HG03432 (cell line): ENCODE measurements at regions not wholly inside any gene's neighbourhood (a gene's known extent, or its start where the extent isn't known, plus 50 kb on each side); places are given as distances from the start of the nearest gene placed in this dataset.

Experiments used
- ATAC-seq: cut with Tn5 transposase; IDR thresholded peaks from one replicate; pipeline ENCODE4 v1.9.1; 2021; ENCODE audit warnings: mild to moderate bottlenecking, moderate library complexity; ENCODE audit not compliant: unreplicated experiment

DNA sequence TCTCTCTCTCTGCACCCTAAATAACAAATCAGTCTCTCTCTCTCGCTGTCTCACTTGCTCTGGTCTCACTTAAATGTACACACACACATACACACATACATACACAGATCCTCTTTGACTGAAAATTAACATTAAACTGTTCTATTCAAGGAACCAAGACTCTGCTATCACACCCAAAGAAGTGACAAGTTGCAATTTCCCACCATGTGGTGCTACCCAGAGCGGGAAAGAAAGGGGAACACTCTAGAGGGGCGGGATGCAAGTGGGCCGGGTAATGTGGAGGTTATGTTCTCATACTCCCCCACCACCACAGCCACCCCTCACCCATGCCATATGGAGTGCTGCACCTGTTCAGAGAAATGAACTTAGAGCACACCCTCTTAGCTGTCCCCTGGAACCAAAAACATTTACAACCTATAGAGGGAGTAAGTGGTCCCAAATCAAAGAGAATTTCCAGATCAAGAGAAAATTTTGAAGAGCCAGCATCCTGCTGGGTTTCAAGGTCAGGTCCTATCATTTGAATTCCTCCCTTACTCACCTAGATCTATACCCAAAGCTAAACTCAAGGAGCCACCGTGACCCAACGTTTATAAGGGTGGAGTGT, 319.4 kb downstream of the BRINP2 start:
- no peak for ATAC-seq

DNA sequence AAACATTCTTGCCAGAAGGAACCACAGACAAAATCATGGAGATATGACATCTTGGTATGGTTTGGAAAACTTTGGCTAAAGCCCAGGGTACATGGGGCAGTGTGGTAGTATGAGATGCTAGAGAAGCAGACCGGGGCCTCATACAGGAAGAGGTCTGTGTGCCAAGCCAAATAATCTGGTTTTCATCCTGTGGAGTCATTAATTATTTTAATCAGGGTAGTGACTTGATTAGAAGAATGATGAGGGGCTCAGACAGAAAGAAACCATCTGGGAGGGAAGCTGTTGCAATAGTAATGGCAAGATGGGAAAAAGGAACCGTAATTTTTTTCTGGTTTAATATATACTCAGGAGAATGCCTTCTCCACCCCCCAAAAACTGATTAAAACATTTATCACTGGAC, 318.0 kb downstream of the BRINP2 start:
- ATAC-seq, result no peak

DNA sequence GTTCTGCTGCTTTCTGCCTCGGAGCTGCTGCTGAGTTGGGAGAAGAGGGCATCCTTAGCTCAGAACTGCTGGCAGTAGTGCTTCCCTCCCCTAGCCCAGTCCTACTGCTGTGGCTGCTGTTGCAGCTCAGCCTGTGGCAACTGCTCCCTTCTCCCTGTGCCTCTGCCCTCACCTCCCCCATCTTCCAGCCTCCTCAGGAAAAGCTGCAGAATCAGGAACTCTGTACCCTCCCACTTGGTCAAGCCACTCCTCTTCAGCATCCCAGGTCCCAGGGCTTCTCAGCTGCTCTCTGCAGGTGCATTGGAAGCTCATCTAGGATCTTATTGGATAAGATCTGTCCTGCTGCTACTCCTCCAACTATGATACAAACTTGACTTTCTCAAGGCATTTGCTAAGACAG, 316.7 kb downstream of the BRINP2 start:
- no peak for ATAC-seq

DNA sequence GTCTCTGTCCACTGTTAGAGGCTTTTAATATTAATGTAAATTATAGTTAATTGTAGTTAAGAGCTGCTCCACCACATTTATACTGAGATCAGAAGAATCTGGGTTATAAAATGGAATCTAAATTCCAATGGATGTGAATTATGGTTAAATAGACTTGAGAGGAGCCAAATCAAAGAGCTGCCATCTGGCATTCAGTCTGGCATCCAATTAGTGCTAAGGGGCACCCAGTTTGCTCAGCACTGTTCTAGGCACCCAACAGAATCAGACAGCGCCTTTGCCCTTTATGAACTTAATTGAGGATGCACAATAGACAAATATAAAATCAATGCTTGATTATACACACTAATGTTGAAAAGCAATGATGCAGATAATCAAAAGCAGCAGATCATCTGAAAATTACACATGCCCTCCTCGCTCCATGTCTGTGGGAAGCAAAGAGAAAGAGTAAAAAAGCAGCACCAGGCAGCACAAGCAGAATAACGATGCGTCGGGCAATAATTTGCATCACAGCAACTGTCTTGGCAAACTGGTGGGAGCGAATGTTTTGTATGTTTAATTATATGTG, 310.1 kb downstream of the BRINP2 start:
- ATAC-seq, result no peak

DNA sequence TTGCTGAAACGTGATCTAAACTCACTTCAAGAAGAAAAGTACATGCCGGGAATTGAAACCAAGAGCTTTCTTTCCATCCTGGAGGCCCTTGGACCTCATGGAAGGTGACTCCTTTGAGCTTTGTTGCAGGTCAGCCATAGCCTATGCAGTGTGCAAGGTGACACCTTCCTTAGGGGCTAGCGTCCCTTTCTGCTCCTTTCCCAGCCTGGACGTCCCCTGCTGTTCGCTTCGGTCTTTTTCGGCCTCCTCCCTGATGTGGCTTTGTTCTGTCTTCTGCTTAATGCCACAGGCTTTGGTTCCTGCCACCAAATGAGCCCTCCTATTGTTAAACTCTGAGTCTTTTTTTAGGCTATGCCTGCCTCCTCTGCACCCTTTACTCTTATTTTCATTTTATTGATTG, 308.8 kb downstream of the BRINP2 start:
- ATAC-seq, result no peak

DNA sequence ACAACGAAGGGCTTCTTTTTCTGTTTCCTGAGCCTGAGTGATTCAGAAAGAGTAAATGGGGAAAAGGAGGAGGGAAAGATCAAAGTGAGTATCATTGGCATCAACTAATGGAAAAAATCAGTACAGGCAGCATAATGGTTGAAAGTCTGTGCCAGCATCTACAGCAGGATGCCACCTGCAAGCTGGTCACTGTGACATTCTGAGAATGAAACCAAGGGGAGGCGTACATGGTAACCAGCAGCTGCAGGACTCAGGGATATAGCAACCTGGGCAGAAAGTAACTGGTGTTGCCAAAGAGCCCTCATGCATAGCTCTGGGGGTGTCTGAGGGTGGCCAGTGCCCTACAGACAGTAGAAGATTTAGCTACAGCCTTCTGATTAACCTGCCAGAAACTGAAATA, 305.9 kb downstream of the BRINP2 start:
- no peak for ATAC-seq

DNA sequence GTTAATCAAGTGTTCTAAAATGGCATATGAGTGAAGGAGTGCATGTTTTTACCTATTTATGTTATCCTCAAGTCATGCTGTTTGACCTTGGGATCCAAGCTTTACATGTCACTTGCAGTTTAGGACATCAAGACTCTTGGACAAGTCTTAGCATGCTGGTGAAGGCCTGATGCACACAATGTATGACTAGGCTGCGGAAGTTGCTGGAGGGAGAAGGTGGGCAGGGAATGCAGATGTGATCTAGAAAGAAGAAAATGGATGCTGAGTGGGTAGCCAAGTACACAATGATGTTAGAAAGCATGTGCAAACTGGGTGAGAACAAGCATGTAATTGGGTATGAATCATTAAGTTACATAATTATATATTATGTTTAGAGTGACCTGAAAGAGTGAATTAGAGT, 301.8 kb downstream of the BRINP2 start:
- no peak for ATAC-seq

DNA sequence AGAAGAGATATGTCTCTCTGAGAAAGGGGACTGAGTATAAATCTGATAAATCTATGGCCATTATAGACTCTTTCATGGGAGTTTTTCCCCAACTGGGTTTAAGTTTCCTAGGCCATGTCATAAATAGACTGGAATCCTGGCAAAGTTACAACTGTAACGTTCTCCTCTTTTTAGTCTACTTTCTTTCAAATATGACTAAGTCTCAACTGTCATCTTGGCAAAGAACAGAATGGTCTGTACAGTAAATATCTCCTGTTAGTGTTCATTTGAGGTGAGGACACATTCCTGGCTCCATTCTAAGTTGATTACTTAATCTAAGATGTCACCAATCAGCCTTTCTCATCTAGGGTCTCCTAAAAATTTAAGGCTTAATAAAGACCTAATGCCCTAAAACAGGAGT, 300.5 kb downstream of the BRINP2 start:
- no peak for ATAC-seq

DNA sequence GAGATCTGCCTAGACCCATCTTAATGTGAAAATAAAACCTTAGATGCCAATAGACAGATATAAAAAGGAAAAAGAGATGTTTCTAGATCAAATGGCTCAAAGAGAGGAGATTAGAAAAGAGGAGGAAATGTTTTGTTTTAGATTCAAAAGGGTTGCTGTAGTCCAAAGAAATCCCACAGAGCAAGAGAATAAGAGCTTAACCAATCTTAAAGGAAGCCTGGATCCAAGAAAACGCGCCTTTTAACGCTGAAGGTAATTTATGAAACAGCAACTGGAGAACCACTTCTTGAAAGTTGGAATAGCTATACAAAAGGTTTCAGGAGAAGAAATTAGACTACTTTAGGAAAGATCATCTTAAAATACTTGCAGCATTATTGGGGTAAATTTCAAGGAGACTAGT, 298.8 kb downstream of the BRINP2 start:
- no peak for ATAC-seq

DNA sequence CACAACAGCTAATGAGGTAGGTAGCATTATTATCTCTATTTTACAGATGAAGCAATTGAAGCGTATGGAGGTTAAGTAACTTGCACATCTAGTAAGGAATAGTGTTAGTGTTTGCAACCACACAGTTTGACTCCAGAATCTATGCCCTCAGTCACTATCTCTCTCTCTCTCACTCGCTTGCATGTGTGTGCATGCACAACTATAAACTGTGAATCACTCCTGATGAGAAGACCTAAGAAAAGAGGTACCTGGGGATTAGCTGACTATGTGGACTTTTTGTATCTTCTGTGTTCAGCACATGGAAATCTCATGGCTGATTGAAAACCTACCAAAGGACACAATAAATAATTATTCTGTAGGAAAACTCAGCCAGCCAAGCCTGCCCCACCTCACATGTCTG, 295.5 kb downstream of the BRINP2 start:
- ATAC-seq, result no peak

DNA sequence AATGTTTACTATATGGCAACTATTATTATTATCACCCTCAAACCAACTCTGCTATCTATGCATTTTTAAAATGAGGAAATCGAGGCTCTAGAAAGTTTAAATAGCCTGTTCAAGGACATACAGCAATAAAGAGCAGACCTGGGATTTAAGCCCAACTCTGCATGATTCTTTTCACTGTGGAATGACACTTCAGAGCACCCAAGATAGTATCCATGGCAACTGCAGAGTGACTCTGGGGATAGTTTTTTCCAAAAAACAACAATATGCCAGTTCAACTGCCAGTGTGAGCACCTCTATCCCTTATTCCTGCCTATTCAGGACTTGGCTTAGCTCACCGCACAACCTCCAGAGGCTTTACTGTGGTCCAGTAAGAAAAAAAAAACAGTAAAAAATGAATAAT, 293.9 kb downstream of the BRINP2 start:
- ATAC-seq, result no peak

DNA sequence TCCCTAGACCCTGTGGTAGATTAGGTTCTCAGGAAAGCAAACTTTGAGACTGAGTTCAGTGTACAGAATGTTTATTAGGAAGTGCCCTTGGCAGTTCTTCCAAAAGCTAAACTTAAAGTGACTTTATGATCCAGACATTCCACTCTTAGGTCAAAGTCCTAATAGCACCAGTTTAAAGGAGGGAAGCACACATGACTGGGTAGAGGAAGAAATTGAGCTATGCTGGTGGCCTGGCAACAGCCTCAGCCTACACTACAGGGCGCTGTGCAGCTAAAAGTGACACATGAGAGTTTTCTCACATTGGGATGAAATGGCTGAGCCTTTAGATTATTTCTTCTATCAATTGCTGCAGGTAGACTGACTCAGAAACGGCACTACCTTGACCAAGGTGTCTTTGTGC, 280.4 kb downstream of the BRINP2 start:
- ATAC-seq, result no peak

DNA sequence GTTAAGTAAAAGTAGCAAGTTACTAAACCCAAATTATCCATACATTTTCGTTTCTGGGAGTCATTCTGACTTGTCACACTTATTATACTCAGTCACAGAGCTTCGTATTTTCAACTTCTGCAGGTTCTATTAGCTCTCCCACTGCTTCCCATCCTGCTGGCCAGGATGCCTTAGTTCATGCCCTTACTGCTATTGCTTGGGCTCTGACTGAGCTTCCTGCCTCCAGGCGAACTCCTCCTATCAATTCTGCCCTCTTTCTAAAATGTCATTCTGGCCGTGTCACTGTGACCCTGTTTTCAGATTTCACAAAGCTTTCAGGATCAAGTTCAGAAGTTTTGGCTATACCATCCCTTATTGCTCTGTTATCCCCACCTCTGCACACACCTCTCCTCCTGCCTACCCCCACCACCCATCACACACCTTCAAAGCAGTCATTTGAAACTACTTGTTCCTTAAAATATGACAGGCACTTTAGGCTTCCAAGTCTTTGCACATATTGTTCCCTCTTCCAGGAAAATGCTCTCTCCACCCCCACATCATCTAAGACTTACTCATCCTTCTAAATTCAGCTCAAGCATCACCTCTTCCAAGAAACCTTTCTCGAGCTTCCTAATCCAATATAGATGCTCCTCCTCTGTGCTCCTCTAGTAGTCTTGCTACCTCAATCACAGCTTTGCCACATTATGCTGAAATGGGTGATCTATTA, 278.0 kb downstream of the BRINP2 start:
- ATAC-seq, result no peak

DNA sequence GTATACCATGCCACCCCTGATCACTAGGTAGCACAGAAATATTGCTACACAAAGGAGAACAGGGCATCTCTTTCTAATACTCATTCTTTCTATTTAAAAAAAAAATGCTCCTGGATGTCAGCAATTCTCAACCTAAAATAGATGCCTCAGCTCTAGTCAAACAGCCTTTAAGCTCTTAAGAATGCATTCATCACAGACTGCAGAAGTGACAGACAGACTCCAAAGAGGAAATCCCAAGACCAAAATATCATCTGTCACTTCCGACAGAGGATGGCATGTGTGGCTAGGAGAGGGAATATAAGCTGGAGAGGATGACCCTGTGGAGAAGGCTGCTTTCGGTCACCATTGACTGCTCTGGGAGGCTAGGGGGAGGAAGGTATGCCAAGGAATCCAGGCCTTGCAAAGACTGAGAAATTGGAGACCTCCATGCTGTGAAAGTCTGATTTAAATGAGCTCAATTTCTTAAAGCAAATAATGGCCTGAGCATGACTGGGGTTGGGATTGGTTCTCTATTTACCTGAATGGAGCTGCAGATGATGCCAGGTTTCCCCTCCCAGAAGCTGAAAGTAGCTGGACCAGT, 277.4 kb downstream of the BRINP2 start:
- ATAC-seq, result no peak

DNA sequence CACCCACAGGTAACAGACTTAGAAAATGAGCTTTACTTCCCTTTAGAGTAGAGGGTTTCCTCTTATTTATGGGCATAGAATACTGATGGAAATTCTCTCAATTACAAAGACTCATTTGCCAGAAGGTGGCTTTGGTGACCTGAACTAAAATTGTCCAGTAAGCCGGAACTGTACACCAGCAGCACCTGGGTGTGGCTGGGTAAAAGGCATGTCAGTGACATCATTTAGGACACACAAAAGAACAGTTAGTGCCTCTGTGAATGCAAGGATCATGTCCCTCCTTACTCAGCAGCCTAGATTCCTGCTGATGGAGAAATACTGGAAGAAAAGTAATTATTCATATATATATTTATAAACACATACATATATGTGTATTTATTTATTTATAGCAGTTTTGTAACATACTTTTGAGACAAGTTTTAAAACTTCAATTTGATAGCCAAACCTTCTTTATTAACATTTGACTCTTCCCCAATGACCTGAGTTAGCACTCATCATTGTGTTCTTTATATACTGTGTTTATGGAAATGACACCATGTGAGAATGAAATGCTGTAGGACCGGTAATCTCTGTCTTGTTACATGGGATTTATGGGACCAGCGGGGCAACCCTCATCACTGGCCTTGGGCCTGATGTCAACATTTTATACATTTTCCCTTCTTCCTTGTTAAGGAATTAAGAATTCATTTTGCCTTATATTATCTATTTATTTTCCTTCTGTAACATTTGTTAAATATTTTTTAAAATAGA, 274.4 kb downstream of the BRINP2 start:
- no peak for ATAC-seq

DNA sequence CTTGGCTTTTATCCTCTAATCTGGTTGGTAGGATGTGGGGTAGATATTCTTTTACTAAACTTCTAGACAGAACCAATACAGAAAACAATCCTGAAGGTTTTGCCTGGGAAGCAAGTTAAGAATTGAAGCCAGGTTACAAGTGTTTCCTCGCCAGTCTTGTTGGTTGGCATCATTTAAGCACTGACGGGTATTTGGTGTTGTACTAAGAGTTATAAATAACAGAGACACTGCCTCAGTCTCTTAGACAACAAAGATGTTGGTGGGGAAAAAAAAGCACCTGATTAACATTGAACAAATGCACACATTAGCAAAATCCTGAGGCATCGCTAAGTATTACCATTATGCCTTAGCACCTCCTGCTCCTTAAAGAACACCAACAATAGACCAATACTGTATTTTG, 272.2 kb downstream of the BRINP2 start:
- ATAC-seq, result no peak

DNA sequence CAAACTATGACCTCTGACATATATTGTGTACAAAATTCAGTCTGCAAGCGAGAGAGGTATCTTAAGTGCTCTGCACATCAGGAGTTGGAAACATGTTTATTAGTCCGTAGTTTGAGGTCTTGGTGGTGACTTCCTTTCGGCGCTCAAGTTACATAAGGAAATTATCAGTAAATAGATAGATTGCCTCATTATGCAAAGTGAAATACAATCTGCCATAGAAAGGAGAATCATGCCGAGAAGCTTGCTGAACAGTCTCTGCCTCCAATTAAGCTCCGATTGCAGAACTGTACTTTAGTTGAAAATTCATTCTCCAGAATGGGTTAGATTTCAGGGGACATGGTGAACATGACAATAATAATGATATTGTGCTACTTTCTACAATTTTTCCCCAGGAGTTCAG, 271.8 kb downstream of the BRINP2 start:
- ATAC-seq, result no peak

DNA sequence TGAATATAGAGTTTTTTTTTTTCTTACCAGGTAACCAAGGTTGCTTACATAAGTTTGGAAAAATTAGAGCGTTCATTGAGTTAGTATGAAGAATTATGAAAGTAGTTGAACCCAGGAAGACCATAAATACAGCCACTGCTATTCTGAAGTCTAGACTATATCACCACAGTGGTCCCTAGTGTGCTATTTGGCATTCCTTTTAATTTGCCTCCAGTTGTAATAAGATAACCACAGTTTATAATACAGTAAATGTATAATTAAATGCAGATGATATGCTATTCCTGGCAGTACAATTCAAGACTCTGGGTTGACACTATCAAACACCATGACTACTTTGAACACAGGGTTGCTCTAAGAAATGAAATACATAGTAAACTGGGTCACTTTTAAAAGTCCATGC, 270.5 kb downstream of the BRINP2 start:
- no peak for ATAC-seq

DNA sequence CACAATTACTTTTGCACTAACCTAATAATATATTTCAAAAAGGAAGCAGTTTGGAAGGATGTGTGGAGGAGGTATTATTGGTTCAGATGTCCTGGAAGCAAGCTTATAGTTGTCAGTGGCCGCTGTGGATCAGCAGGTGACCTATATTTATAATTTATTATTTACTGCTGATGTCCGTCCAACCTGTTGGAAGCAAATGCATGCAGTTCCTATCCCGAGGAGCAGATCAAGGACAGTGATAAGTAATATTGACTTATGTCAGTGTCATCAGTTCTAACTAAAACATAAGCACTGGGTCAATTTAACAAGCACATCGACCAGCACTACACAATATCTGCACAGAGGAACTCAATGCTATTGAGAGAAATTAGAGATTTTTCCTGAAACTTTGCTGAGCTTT, 270.1 kb downstream of the BRINP2 start:
- ATAC-seq, result no peak

DNA sequence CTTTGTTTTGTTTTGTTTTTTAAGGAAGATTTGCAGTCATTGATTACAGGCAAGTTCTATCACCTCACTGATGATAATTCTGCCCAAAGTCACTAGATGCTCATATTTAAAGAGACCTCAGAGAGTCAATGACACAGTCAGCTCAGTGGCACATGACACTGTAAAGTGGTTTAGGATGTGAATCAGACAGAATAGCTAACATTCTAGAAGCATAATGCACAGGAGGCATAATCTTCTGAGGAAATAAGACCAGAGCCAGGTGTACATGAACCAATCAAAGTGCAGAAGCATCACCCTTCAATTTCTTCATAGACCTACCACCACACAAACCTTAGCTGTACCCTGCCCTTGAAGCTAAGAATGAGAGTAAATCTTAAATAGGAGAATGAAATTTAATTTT, 268.5 kb downstream of the BRINP2 start:
- ATAC-seq, result no peak

DNA sequence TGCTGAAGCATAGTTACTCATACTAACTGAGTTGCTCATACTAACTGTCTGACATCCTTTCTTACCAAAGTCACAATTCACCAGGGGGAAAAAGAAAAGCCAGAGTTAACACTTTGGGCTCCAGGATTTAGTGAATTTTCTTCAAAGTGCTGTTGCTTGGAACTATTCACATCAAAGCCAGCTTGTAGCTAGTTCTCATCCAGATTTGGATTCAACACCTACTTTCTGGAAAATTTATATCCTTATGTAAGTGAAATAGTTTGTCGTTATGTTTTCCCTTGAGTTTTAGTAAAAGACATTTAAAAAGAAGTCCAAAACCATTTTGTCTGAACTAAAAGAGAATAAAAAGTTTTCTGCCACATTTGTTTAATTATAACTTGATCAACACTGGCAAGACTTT, 264.6 kb downstream of the BRINP2 start:
- ATAC-seq, result no peak

DNA sequence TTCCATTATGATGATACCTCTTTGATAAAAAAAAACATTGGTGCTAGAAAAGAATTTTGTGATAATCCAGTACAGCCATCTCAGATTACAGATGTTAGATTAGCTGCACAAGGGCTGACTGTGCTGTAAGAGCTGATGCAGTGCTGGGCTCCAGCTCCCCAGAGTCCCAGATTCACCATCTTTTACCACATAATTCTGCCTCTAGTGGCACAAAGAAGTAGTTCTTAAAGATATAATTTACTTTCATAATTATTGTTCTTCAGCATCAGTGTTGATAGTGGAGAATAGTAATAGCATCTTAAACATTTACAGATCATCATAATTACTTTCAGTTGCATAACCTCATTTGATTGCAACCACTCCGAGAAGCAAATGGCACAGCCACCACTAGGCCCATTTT, 262.1 kb downstream of the BRINP2 start:
- no peak for ATAC-seq
